Stimulated activated CD4-positive, alpha-beta T cell treated with anti-CD3 and anti-CD28 coated beads, Interleukin-15, amount 100 ng/mL, for 24 hours (primary cell): ENCODE measurements at regions not wholly inside any gene's neighbourhood (a gene's known extent, or its start where the extent isn't known, plus 50 kb on each side); places are given as distances from the start of the nearest gene placed in this dataset.

ENCODE experiments used
- DNase-seq: peaks from one replicate; pipeline ENCODE4 v3.0.0-alpha.2; 2020

- DNase-seq, result no peak
Observed at GRCh38 chr14:73780896-73781295, 66.7 kb upstream of the PNMA1 start.

- DNase-seq, result no peak
Observed at GRCh38 chr14:73780391-73780790, 66.2 kb upstream of the PNMA1 start.

GRCh38 chr14:73778736-73779135 is 64.6 kb upstream of the PNMA1 start:
- no peak for DNase-seq

GRCh38 chr14:73777420-73777819 is 63.2 kb upstream of the PNMA1 start:
- DNase-seq, result no peak

- no peak for DNase-seq
Observed at GRCh38 chr14:73776194-73776537, 62.0 kb upstream of the PNMA1 start.

GRCh38 chr14:73775339-73776193 is 61.4 kb upstream of the PNMA1 start:
- DNase-seq, result no peak

GRCh38 chr14:73774671-73775070 is 60.5 kb upstream of the PNMA1 start:
- no peak for DNase-seq

GRCh38 chr14:73774241-73774570 is 60.0 kb upstream of the PNMA1 start:
- no peak for DNase-seq

GRCh38 chr14:73773441-73774240 is 59.5 kb upstream of the PNMA1 start:
- DNase-seq, result no peak

- DNase-seq, result peak; percentile 88
Observed at GRCh38 chr14:73771848-73772638, 57.9 kb upstream of the PNMA1 start.

GRCh38 chr14:73770977-73771847 is 57.0 kb upstream of the PNMA1 start:
- no peak for DNase-seq

- no peak for DNase-seq
Observed at GRCh38 chr14:73768107-73768506, 53.9 kb upstream of the PNMA1 start.

GRCh38 chr14:73764406-73765280 is 50.5 kb upstream of the PNMA1 start:
- no peak for DNase-seq
